ENCODE measurements at regions not wholly inside any gene's neighbourhood (a gene's known extent, or its start where the extent isn't known, plus 50 kb on each side); places are given as distances from the start of the nearest gene placed in this dataset.

- no peak for FAIRE-seq
Measured at GRCh38 chr17:77637818-77638575, 320.5 kb upstream of the TNRC6C start.

DNA sequence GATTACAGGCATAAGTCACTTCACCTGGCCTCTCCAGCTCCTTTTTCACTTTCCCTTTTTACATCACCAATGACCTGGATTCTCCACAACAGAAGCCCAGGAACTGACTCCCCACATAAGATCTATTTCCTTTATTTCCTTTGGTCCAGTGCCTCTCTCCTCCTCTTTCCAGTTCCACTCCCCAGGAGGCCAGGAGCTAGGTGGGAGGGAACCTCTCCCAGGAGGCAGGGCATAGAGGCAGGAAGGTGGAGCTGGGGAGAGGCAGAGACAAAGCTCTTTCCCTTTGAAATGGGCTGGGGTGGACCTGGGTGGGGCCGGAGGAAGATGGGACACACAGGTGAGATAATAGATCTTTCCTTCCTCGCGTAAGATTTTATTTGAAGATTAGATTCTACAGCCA is 318.3 kb upstream of the TNRC6C start:
- FAIRE-seq, result no peak

- no peak for FAIRE-seq
Measured at GRCh38 chr17:77640916-77641605, 317.4 kb upstream of the TNRC6C start.

DNA sequence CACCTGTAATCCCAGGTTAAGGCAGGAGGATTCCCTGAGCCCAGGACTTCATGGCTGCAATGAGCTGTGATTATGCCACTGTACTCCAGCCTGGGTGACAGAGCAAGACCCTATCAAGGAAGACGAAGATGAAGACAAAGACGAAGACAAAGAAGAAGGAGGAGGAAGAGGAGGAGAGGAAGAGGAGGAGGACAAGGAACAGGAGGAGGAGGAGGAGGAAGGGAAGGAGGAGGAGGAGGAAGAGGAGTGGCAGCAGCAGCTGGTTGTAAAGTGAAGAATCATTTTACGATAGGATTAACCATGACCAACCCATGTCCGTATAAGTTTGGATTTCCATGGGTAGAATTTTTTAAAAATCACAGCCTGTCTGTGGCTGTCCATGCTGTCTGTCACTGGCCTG is 316.8 kb upstream of the TNRC6C start:
- no peak for FAIRE-seq

DNA sequence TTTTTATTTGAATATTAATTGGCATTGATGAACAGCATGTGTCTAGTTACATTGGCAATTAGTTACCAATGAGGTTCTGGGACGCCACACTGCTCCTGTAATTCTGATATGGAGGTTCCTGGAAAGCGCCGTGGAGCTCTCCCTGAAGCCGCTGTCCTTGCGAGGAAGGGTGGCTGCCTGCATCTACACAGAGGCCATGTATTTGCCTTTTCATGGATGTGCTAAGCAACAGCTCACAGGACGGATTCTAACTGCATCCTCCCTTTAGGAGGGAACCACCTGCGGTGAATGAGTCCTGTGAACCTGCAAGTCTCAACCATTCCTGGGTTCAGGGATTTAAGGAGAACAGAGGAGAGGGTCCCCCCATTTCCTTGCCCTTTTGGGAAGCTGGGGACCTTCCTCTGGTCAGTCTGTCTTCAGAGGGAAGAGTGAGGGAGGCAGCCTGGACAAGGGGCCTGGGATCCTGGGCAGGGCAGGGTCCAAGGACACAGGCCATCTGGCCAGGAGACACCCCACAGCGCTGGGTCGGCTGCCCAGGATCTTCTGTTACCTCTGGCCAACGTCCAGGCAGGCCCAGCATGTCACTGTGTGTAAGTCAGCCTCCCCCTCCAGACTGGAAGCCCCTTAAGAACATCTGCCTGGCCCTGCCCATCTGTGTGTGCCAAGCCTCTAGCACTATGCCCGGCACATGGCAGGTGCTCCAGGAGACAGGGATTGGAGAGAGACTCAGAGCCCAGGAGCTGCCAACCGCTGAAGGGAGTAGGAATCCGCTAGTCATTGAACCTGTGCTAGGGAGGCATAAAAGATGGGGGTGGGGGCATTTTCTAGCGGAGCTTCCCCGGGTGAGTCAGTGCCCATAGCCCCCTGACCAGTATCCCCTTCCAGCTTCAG is 314.1 kb upstream of the TNRC6C start:
- FAIRE-seq, result no peak

DNA sequence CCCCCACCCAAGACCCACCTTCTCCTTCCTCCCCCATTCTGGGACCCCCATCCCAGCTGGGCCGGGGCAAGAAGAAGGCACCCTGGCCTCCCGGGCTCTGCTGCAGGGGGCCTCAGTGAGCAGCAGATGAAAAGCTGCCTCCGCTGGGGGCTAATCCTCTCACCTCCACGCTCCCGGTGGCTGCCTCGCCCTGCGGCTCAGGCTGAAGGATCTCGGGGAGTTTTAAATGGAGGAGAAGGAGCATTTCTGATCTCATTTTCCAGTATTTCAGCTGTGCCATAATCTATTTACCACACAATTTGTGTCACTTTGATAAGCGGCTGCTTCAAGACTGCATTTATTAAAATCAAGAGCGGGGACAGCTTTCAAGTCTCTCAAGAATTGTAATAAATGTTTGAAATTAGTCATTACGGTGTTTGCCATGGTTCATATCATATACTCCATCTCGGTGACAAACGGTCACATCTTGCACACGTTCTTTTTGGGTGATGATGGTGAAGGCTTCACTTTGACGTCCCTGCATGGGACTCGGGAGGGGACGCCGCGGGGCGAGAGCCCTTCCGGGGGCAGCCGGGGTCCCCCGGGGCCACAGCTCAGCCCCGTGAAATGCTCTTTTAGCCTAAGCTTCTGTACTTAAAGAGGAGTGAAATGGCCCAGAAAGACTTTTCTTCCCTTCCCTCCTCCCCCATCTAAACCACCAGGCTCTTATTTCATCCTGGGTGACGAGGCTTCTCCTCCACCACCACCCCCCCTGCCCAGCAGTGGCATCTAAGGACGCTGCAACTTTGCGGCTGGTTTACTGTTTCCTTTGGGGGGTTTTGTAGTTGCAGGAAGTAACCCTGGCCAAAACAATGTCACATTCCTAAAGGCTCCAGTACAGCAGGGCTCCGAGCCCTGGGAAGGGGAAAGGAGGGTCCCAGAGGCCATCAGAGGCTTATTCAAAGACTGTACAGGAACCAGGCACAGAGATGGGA is 313.1 kb upstream of the TNRC6C start:
- FAIRE-seq, result no peak

DNA sequence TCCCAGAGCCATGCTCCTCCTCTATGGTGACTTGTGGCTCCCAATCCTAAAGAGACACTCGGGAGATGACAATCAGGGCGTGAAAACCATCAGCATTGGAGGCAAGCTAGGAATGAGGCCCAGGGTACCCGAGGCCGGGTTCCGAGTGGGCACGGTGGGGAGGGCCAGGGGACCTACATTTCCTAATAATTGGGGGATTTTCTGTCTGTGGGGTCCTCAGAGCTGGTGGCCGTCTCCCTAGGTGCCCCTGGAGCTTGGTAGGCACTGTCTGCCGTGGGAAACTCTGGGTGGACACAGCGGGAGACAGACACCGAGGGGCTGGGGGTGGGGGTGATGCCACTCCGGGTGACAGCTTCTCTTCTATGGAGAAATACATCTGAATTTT is 312.5 kb upstream of the TNRC6C start:
- FAIRE-seq, result no peak

DNA sequence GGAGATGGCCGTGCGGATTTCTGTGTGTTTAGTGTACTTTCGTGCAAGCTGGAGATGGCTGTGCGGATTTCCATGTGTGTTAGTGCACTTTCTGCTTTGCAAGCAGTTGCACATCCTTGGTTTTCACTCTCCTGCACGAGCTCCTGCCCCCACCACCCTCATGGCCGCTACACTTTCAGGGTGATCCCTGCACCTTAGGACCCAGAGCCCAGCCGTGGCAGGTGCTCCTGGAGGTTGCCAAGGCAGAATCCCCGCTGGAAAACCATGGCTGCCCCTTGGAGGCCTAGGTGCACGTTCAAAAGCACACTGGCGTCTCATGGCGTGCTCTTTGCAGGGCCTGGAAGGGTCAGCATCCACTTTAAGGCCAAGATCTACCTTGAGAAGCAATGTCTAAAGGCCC is 311.0 kb upstream of the TNRC6C start:
- FAIRE-seq, result no peak

DNA sequence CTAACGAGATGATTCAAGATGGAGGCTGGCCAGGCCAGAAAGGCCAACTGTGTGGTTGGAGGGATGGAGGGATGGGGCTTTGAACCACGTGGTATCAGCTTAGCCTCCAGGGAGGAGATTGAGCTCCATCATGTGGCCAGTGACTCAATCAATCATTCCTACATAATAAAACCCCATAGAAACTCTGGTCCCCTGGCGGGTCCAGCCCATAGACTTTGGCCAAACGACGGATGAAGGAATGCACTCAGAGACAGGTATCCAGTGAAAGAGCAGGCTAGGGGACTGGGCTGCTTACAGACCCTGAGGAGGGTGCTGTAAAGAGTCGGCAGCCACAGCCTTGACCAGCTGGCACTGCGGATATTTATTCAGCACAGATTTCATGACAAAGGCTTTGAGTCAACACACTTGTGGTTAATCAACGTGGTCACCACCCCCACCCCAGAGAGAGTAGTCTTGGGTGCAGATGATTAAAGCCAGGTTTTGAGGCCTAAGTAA is 308.7 kb upstream of the TNRC6C start:
- no peak for FAIRE-seq

DNA sequence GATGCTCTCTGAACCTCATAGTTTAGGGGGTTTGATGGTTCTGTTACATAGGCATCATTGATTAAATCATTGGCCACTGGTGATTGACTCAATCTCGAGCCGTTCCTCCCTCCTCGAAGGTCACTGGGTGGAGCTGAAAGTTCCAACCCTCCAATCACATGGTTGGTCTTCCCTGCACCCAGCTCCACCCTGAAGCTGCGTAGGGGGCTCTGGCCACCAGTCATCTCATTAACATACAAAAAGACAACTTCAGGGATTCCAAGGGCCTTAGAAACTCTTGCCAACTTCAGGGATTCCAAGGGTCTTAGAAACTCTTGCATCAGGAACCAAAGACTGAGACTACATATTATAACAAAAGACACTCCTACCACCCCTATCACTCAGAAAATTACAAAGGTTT is 306.5 kb upstream of the TNRC6C start:
- no peak for FAIRE-seq

GRCh38 chr17:77654296-77654695 is 304.2 kb upstream of the TNRC6C start:
- FAIRE-seq, result no peak

GRCh38 chr17:77654850-77655249 is 303.7 kb upstream of the TNRC6C start:
- no peak for FAIRE-seq

DNA sequence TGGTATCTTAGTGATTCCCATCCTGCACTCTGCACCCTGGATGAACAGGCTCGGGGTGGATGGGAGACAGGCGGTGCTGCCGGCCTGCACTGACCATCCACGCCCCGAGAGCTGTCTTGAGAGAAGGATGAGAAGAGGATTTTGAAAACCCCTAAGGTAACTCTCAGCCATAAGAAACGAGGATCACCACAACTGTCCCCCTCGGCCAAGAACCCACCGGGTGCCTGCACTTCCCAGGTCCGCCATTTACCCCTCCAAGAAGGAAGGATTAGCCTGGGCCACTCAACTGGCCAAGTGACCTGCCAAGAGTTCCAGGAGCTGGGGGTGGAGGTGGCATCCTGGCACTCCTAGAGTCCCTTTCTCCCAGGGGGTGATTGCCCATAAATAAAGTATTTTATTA is 302.4 kb upstream of the TNRC6C start:
- FAIRE-seq, result no peak

- FAIRE-seq, result no peak
Measured at GRCh38 chr17:77657839-77658238, 300.7 kb upstream of the TNRC6C start.

DNA sequence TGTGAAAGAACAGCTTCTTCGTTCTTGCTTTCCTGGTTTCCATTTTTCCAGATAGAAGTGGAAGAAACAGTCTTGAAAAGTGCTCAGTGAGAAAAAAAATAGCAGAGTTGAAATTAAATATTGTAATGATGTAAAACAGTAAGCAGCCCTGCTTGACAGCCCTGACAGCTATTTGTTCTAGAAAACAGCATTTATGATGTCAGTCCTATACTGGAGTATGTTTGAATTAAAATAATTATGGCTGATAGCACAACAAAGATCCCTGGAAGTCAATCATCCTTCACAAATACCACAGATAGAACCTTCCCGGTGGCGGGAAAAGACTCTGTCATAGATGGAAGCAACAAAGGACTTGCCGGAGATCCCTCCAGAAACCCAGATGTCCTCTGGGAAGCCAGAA is 298.0 kb upstream of the TNRC6C start:
- no peak for FAIRE-seq

GRCh38 chr17:77662833-77663232 is 295.7 kb upstream of the TNRC6C start:
- no peak for FAIRE-seq

DNA sequence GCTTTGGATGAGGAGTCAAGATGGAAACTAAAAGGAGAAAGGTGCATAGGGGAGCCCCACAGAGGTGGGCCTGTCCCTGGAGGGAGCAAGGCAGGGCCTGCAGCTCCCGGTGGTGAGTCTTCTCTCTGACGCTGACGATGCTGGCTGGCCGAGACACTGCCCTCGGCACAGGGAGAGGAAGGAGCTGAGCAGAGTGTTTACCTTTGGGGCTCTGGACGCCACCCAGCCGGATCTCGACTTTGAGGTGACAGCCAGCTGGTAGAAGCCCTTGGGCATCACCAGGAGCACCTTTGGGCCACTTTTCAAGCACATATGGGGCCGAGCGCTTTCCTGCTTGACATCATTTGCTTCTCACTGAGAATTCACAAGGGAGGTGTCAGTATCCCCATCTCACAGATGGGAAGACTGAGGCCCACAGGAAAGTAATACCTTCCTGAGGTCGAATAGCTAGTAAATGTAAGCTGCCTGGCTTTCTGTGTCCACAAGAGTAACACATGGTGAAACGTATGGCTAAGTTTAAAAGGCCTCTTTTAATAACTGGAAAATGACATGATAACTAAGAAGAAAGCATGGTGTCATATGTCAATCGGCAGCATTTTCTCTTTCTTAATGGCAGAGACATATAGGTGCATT is 294.3 kb upstream of the TNRC6C start:
- FAIRE-seq, result no peak

GRCh38 chr17:77665833-77666232 is 292.7 kb upstream of the TNRC6C start:
- FAIRE-seq, result no peak

- FAIRE-seq, result no peak
Measured at GRCh38 chr17:77666462-77666861, 292.0 kb upstream of the TNRC6C start.

DNA sequence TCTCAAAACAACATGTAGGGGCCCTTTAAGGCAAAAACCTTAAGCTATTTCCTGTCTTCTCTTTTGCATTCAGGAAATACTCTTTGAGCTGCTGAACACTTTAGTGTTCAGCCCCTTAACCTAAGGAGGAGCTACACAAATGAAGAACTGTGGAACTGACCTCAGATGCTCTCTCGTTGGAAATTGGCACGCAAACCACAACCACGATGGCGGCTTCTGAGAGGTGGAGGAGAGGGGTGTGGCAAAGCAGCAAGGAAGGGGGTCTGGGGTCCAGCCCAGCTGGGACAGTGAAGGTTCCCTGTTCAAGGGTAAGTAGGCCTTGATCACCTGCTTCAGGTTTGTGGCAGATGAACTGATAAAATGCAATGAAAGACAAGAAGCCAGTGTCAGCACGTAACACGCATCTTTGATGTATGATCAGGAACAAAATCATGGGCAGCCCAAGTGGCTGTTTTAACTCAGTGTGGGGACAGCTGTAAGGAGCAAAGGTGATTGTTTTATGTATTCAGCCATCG is 291.6 kb upstream of the TNRC6C start:
- FAIRE-seq, result no peak

- no peak for FAIRE-seq
Measured at GRCh38 chr17:77667478-77667877, 291.0 kb upstream of the TNRC6C start.

Measured in colon (tissue), 2 donors.